Liver (tissue), 7 donors: ENCODE measurements at regions not wholly inside any gene's neighbourhood (a gene's known extent, or its start where the extent isn't known, plus 50 kb on each side); places are given as distances from the start of the nearest gene placed in this dataset.

ENCODE experiments used
- DNase-seq: peaks from one replicate; pipeline ENCODE4 v3.0.0-alpha.2; 2017; ENCODE audit warnings: low spot score
- H3K27ac ChIP-seq, 2 donors: one replicate each; pipeline ENCODE4 v1.7.0; 2013; ENCODE audit warnings: inconsistent platforms in 2 of 2, low read length in 2 of 2, control low read depth in 1 of 2, low read depth in 1 of 2, mild to moderate bottlenecking in 1 of 2
- H3K27me3 ChIP-seq, 4 donors: one replicate each; pipeline versions ENCODE4 v1.6.1 to v1.7.0; 2013; ENCODE audit warnings: low read length in 3 of 4, inconsistent platforms in 1 of 4, mild to moderate bottlenecking in 1 of 4, moderate library complexity in 1 of 4; ENCODE audit not compliant: control insufficient read depth in 4 of 4, insufficient read depth in 4 of 4
- H3K36me3 ChIP-seq, 4 donors: one replicate each; pipeline versions ENCODE4 v1.6.1 to v1.7.0; 2013; ENCODE audit warnings: low read length in 3 of 4, mild to moderate bottlenecking in 3 of 4, low read depth in 1 of 4, moderate library complexity in 1 of 4; ENCODE audit not compliant: control insufficient read depth in 4 of 4, insufficient read depth in 3 of 4
- H3K4me1 ChIP-seq, 4 donors: one replicate each; pipeline versions ENCODE4 v1.6.1 to v1.7.0; 2013; ENCODE audit warnings: low read length in 3 of 4, mild to moderate bottlenecking in 3 of 4, moderate library complexity in 1 of 4; ENCODE audit not compliant: control insufficient read depth in 4 of 4, insufficient read depth in 4 of 4
- H3K4me3 ChIP-seq, 3 donors: one replicate each; pipeline versions ENCODE4 v1.6.1 to v1.7.0; 2013; ENCODE audit warnings: low read length in 3 of 3, control low read depth in 1 of 3, low read depth in 1 of 3, mild to moderate bottlenecking in 1 of 3
- H3K9ac ChIP-seq, 2 donors: one replicate each; pipeline ENCODE4 v1.7.0; 2013; ENCODE audit warnings: low read length in 2 of 2, mild to moderate bottlenecking in 2 of 2, moderate library complexity in 2 of 2, control low read depth in 1 of 2, low read depth in 1 of 2
- H3K9me3 ChIP-seq, 4 donors: one replicate each; pipeline versions ENCODE4 v1.6.1 to v1.7.0; 2013; ENCODE audit warnings: low read length in 3 of 4; ENCODE audit not compliant: control insufficient read depth in 4 of 4
- ATF3 ChIP-seq: IDR thresholded peaks from 2 replicates; pipeline ENCODE4 v1.6.1; 2016; ENCODE audit warnings: antibody characterized with exemption
- EGR1 ChIP-seq, 2 donors: IDR thresholded peaks; 2 replicates each; pipeline ENCODE4 v1.6.1; 2016 to 2018; ENCODE audit warnings: antibody characterized with exemption in 2 of 2, low read depth in 2 of 2
- FOXA1 ChIP-seq: IDR thresholded peaks from 2 replicates; pipeline ENCODE4 v1.6.1; 2016; ENCODE audit warnings: antibody characterized with exemption
- FOXA2 ChIP-seq: IDR thresholded peaks from 2 replicates; pipeline ENCODE4 v1.6.1; 2016; ENCODE audit warnings: antibody characterized with exemption
- GABPA ChIP-seq, 2 donors: IDR thresholded peaks in 1 of 2; conservative IDR thresholded peaks in 1 of 2; 2 replicates each; pipeline ENCODE4 v1.6.1; 2016; ENCODE audit warnings: antibody characterized with exemption in 2 of 2, mild to moderate bottlenecking in 1 of 2, moderate library complexity in 1 of 2
- HNF4G ChIP-seq: IDR thresholded peaks from 2 replicates; pipeline ENCODE4 v1.6.1; 2016; ENCODE audit warnings: antibody characterized with exemption
- JUND ChIP-seq, 2 donors: IDR thresholded peaks; 2 replicates each; pipeline ENCODE4 v1.6.1; 2016; ENCODE audit warnings: antibody characterized with exemption in 2 of 2
- MAX ChIP-seq: IDR thresholded peaks from 2 replicates; pipeline ENCODE4 v1.6.1; 2016; ENCODE audit warnings: antibody characterized with exemption
- RAD21 ChIP-seq, 2 donors: IDR thresholded peaks; 2 replicates each; pipeline ENCODE4 v1.6.1; 2016; ENCODE audit warnings: antibody characterized with exemption in 2 of 2, mild to moderate bottlenecking in 2 of 2
- REST ChIP-seq: IDR thresholded peaks from 2 replicates; pipeline ENCODE4 v1.6.1; 2016; ENCODE audit warnings: antibody characterized with exemption, mild to moderate bottlenecking
- RXRA ChIP-seq, 2 donors: IDR thresholded peaks; 2 replicates each; pipeline ENCODE4 v1.6.1; 2017 to 2018; ENCODE audit warnings: antibody characterized with exemption in 2 of 2, mild to moderate bottlenecking in 1 of 2
- SP1 ChIP-seq: IDR thresholded peaks from 2 replicates; pipeline ENCODE4 v1.6.1; 2018; ENCODE audit warnings: antibody characterized with exemption, mild to moderate bottlenecking
- TAF1 ChIP-seq: conservative IDR thresholded peaks from 2 replicates; pipeline ENCODE4 v1.6.1; 2016; ENCODE audit warnings: antibody characterized with exemption, mild to moderate bottlenecking
- YY1 ChIP-seq: IDR thresholded peaks from 2 replicates; pipeline ENCODE4 v1.6.1; 2016; ENCODE audit warnings: antibody characterized with exemption, mild to moderate bottlenecking
- ZBTB33 ChIP-seq: IDR thresholded peaks from 2 replicates; pipeline ENCODE4 v1.6.1; 2016; ENCODE audit warnings: antibody characterized with exemption
- WGBS: extraction: QIAGEN DNeasy Blood & Tissue Kit; methylation state at CpG from one replicate; pipeline ENCODE4 v1.1.7; 2013; 5-methylcytosine and 5-hydroxymethylcytosine counted together
- donor health status: healthy.
- donor health status: healthy.
- donor health status: healthy.
- donor health status: healthy.

- no peak for TF ChIP-seq ATF3
- TF ChIP-seq RAD21 (IDR thresholded peaks at IDR 0.05): no peak
- no peak for TF ChIP-seq YY1
- no peak for TF ChIP-seq FOXA2
- no peak for TF ChIP-seq HNF4G
- no peak for TF ChIP-seq FOXA1
- TF ChIP-seq ZBTB33: no peak
- no peak for TF ChIP-seq TAF1
- no peak for TF ChIP-seq RXRA (IDR thresholded peaks at IDR 0.05)
- TF ChIP-seq MAX: no peak
- no peak for TF ChIP-seq JUND (IDR thresholded peaks at IDR 0.05)
- Histone ChIP-seq H3K9me3 (no peaks in the 10 kb centered on the region), H3K4me3 (no peak overlapping the region), H3K4me1 (peaks cover 0 to 5% (median 3%) of the 10 kb centered on the region in 4 donors), H3K9ac (no peak overlapping the region), H3K27me3 (no peaks in the 10 kb centered on the region), H3K27ac (no peak overlapping the region), H3K36me3 (no peaks in the 10 kb centered on the region)
- WGBS: 90% methylated on average over 7 of the region's 7 CpGs
- no peak for DNase-seq
Measured at GRCh38 chr11:126138636-126139035, 72.8 kb downstream of the RPUSD4 start.

- no peak for DNase-seq
- H3K36me3 ChIP-seq: no peaks in the 10 kb centered on the region
- no peak overlapping the region for H3K4me3 ChIP-seq
- WGBS: 82% methylated on average over 3 of the region's 3 CpGs
- no peak for TF ChIP-seq JUND (IDR thresholded peaks at IDR 0.05)
- TF ChIP-seq EGR1 (IDR thresholded peaks at IDR 0.05; ENCODE audit: low read depth in 2 of 2): no peak
- no peak for TF ChIP-seq RAD21 (IDR thresholded peaks at IDR 0.05)
- H3K27ac ChIP-seq: no peak overlapping the region
- no peak overlapping the region for H3K9ac ChIP-seq
- H3K27me3 ChIP-seq: no peaks in the 10 kb centered on the region
- H3K4me1 ChIP-seq: peaks cover 0 to 5% (median 3%) of the 10 kb centered on the region in 4 donors
- no peaks in the 10 kb centered on the region for H3K9me3 ChIP-seq
Measured at GRCh38 chr11:126137136-126137535, 74.3 kb downstream of the RPUSD4 start.

- H3K9ac ChIP-seq: no peak overlapping the region
- no peak for TF ChIP-seq FOXA1
- TF ChIP-seq ZBTB33: no peak
- no peak for TF ChIP-seq REST
- TF ChIP-seq SP1: no peak
- TF ChIP-seq EGR1 (IDR thresholded peaks at IDR 0.05; ENCODE audit: low read depth in 2 of 2): no peak
- no peak for TF ChIP-seq HNF4G
- no peak for TF ChIP-seq FOXA2
- TF ChIP-seq TAF1: no peak
- no peak for TF ChIP-seq YY1
- TF ChIP-seq RXRA (IDR thresholded peaks at IDR 0.05): no peak
- TF ChIP-seq GABPA (IDR thresholded peaks at IDR 0.05 in 1 of 2, conservative IDR thresholded peaks at IDR 0.05 in 1 of 2): no peak
- no peak for TF ChIP-seq ATF3
- no peak for TF ChIP-seq MAX
- 91% methylated on average over 10 of the region's 10 CpGs for WGBS
- peaks cover 0 to 5% (median 3%) of the 10 kb centered on the region in 4 donors for H3K4me1 ChIP-seq
- H3K27me3 ChIP-seq: no peaks in the 10 kb centered on the region
- no peak overlapping the region for H3K4me3 ChIP-seq
- H3K27ac ChIP-seq: no peak overlapping the region
- no peaks in the 10 kb centered on the region for H3K36me3 ChIP-seq
- no peak for DNase-seq
- H3K9me3 ChIP-seq: no peaks in the 10 kb centered on the region
Measured at GRCh38 chr11:126136507-126136906, 73.8 kb upstream of the CDON start.
